ENCODE measurements at regions not wholly inside any gene's neighbourhood (a gene's known extent, or its start where the extent isn't known, plus 50 kb on each side); places are given as distances from the start of the nearest gene placed in this dataset.

DNA sequence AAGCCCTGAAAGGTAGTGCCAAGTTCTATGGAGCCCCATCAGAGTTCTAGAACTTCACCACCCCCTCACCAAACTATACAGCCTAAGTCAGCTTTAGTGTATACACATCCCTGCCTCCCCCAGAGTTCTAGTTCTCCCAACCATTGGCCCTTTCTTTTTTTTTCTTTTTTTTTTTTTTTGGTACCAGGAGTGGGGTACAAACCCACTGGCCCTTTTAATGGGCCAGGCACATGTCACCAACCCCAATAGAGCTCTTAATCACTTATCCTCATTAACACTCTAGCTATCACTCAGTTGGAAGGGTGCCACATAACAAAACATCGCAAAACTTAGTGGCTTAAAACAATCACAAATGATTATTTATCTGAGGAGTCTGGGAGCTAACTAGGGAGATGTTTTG lies 588.6 kb downstream of the BCOR start:
- DNase-seq (ENCODE audit: low read depth), result no peak
- TF ChIP-seq, protein P1, sequence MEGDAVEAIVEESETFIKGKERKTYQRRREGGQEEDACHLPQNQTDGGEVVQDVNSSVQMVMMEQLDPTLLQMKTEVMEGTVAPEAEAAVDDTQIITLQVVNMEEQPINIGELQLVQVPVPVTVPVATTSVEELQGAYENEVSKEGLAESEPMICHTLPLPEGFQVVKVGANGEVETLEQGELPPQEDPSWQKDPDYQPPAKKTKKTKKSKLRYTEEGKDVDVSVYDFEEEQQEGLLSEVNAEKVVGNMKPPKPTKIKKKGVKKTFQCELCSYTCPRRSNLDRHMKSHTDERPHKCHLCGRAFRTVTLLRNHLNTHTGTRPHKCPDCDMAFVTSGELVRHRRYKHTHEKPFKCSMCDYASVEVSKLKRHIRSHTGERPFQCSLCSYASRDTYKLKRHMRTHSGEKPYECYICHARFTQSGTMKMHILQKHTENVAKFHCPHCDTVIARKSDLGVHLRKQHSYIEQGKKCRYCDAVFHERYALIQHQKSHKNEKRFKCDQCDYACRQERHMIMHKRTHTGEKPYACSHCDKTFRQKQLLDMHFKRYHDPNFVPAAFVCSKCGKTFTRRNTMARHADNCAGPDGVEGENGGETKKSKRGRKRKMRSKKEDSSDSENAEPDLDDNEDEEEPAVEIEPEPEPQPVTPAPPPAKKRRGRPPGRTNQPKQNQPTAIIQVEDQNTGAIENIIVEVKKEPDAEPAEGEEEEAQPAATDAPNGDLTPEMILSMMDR (IDR thresholded peaks at IDR 0.05; ENCODE audit: insufficient read depth, low read depth, low read length), result no peak
- POLR2A ChIA-PET, result no interaction called here
- Histone ChIP-seq H3K27me3 (ENCODE audit: control insufficient read depth, insufficient read depth, low read length) (no peaks in the 10 kb centered on the region), H3K36me3 (ENCODE audit: control insufficient read depth, insufficient read depth, low read length) (no peaks in the 10 kb centered on the region), H3K4me3 (ENCODE audit: low read depth, low read length) (no peak overlapping the region)
- CTCF ChIA-PET, result no interaction called here

- no peak overlapping the region for H3K4me3 ChIP-seq (ENCODE audit: low read depth, low read length)
- H3K36me3 ChIP-seq (ENCODE audit: control insufficient read depth, insufficient read depth, low read length), result no peaks in the 10 kb centered on the region
- TF ChIP-seq, protein P1 (IDR thresholded peaks at IDR 0.05; ENCODE audit: insufficient read depth, low read depth, low read length), result no peak
- CTCF ChIA-PET, result no interaction called here
- POLR2A ChIA-PET, result no interaction called here
- no peaks in the 10 kb centered on the region; the same call in 1 of the 2 replicates for H3K27me3 ChIP-seq (ENCODE audit: control insufficient read depth, insufficient read depth, low read length)
- DNase-seq (ENCODE audit: low read depth), result no peak
These were observed 583.9 kb downstream of the BCOR start for GRCh38 chrX:39513836-39514235.

DNA sequence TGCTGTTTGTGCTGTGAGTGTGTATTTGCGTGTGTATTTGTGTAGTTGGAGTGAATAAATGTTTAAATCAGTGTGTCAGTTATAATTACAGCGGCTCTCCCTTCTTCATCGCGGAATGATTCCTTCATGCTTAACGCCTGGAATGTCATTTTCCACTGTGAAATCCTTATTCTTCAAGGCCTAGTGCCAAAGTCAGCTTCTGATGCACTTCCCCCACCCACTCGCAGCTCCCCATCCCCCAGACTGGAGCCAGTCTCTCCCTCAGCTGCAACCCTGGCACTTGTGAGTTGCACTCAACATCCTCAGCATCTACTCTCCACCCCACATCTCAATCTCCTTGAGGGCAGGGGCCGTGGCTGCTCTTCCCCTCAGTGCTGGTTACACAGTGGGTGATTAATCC lies 583.0 kb downstream of the BCOR start:
- TF ChIP-seq, protein P1 (IDR thresholded peaks at IDR 0.05; ENCODE audit: insufficient read depth, low read depth, low read length), result no peak
- Histone ChIP-seq H3K4me3 (ENCODE audit: low read depth, low read length) (no peak overlapping the region), H3K36me3 (ENCODE audit: control insufficient read depth, insufficient read depth, low read length) (no peaks in the 10 kb centered on the region), H3K27me3 (ENCODE audit: control insufficient read depth, insufficient read depth, low read length) (no peaks in the 10 kb centered on the region; the same call in 1 of the 2 replicates)
- POLR2A ChIA-PET, result no interaction called here
- CTCF ChIA-PET, result no interaction called here
- no peak for DNase-seq (ENCODE audit: low read depth)

DNA sequence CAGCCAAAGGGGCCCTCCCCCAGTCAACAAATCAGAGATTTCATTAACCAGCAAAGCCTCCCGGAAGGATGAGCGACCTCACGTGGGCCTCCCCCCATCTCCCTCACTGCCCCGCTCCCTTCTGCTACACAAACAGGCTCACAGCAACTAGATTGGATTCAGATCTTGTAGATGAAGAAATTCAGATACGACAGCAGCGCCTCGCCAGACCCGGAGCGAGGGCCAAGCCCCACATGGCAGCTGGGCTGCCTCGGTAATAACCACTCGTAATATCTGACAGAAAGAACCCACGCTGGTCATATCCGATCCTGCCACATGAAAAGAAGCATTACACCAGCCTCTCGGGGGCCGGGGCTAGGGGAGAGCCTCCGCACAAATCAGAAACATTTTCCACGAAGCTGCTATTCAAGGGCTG lies 581.3 kb downstream of the BCOR start:
- peaks cover 2% of the 10 kb centered on the region; the same call in 1 of the 2 replicates for H3K27me3 ChIP-seq (ENCODE audit: control insufficient read depth, insufficient read depth, low read length)
- POLR2A ChIA-PET, result no interaction called here
- no peaks in the 10 kb centered on the region for H3K36me3 ChIP-seq (ENCODE audit: control insufficient read depth, insufficient read depth, low read length)
- H3K4me3 ChIP-seq (ENCODE audit: low read depth, low read length), result no peak overlapping the region
- TF ChIP-seq, protein P1 (IDR thresholded peaks at IDR 0.05; ENCODE audit: insufficient read depth, low read depth, low read length), result no peak
- DNase-seq (ENCODE audit: low read depth), result no peak
- CTCF ChIA-PET, result no interaction called here

DNA sequence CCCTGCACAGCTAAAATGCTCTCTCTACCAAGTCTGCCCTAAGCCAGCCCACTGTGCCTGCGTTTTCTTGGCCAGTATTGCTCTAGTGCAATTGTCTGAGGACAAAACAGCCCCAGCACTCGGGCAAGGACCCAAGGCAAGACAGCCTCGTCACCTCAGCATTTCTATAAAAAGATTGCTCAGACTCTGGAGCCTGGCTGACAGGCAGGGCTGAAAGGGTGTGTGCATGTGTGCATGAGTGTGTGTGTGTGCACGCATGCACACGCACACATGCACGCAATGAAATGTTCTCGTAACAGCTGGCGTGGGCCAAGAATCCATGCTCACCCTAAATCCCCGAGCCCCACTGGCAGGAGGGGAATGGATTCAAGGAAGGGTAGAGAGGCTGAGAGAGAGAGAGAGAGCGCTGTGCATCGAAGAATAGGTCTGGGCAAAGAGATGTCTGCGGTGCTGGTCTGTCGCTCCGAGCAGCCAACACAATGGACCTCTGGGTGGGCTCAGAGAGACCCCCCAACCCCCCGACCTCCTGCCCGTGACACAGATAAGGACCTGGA lies 579.2 kb downstream of the BCOR start:
- ChIA-PET CTCF (no interaction called here), POLR2A (no interaction called here)
- Histone ChIP-seq H3K27me3 (ENCODE audit: control insufficient read depth, insufficient read depth, low read length) (peaks cover 2% of the 10 kb centered on the region; the same call in 1 of the 2 replicates), H3K4me3 (ENCODE audit: low read depth, low read length) (no peak overlapping the region), H3K36me3 (ENCODE audit: control insufficient read depth, insufficient read depth, low read length) (no peaks in the 10 kb centered on the region)
- no peak for DNase-seq (ENCODE audit: low read depth)
- TF ChIP-seq, protein P1 (IDR thresholded peaks at IDR 0.05; ENCODE audit: insufficient read depth, low read depth, low read length), result no peak

Data from BJ (cell line).